B cell (primary cell): ENCODE measurements at regions not wholly inside any gene's neighbourhood (a gene's known extent, or its start where the extent isn't known, plus 50 kb on each side); places are given as distances from the start of the nearest gene placed in this dataset.
A peak's percentile ranks its signal among the peaks of the same experiment; 100 is the strongest.

ENCODE experiments used
- ATAC-seq: fragments of 200-7000 bp; cut with Tn5 transposase; one replicate; pipeline ENCODE4 v1.10.0; 2021; ENCODE audit warnings: low read depth, mild to moderate bottlenecking, moderate number of reproducible peaks, moderate library complexity
- CTCF ChIA-PET: fragments of 350-600 bp; sonication (Branson Sonifier 250); formaldehyde crosslinking; loops from one replicate; lab custom pipeline; 2021; ENCODE audit warnings: antibody characterized with exemption, inconsistent platforms; lab: Charles Lee
- POLR2A ChIA-PET: fragments of 350-600 bp; sonication (Branson Sonifier 250); formaldehyde crosslinking; loops from one replicate; lab custom pipeline; 2021; ENCODE audit warnings: antibody characterized with exemption; lab: Charles Lee
- DNase-seq: peaks from one replicate; pipeline ENCODE4 v3.0.0; 2013
- H2AFZ ChIP-seq: 2 replicates; pipeline ENCODE4 v1.6.1; 2012; ENCODE audit warnings: mild to moderate bottlenecking, low read depth, low read length; ENCODE audit not compliant: insufficient read depth, poor library complexity, severe bottlenecking
- H3K27ac ChIP-seq, 2 donors: 1 replicate in 1 of 2; 2 replicates in 1 of 2; pipeline ENCODE4 v1.5.1; 2012 to 2013; ENCODE audit warnings: low read length in 2 of 2, mild to moderate bottlenecking in 2 of 2, moderate library complexity in 1 of 2
- H3K27me3 ChIP-seq, 4 experiments: fragments of 200-600 bp in 1 of 4; sonication (generic) in 1 of 4; replicated peaks in 1 of 4; 1 replicate in 2 of 4; 2 replicates in 2 of 4; pipeline versions ENCODE4 v1.6.1 to v1.7.0; 2013 to 2016; ENCODE audit warnings: low read length in 3 of 4, mild to moderate bottlenecking in 2 of 4, mixed read lengths in 1 of 4, moderate library complexity in 1 of 4; ENCODE audit not compliant: insufficient read depth in 4 of 4, control insufficient read depth in 3 of 4; ENCODE audit errors: control extremely low read depth in 1 of 4
- H3K36me3 ChIP-seq, 2 experiments: replicated peaks in 1 of 2; 1 replicate in 1 of 2; 2 replicates in 1 of 2; pipeline versions ENCODE4 v1.6.1 to v1.7.1; 2013; ENCODE audit warnings: low read length in 1 of 2; ENCODE audit not compliant: insufficient read depth in 2 of 2, control insufficient read depth in 1 of 2; ENCODE audit errors: control extremely low read depth in 1 of 2, extremely low read depth in 1 of 2
- H3K4me1 ChIP-seq, 2 donors: fragments of 200-600 bp in 1 of 2; sonication (generic) in 1 of 2; 1 replicate in 1 of 2; 2 replicates in 1 of 2; pipeline versions ENCODE4 v1.5.1 to v1.6.1; 2013 to 2017; ENCODE audit warnings: low read length in 2 of 2; ENCODE audit not compliant: control insufficient read depth in 2 of 2, insufficient read depth in 2 of 2
- H3K4me2 ChIP-seq: replicated peaks from 2 replicates; pipeline ENCODE3; 2012; ENCODE audit warnings: mild to moderate bottlenecking, low read depth, low read length; ENCODE audit not compliant: poor library complexity, severe bottlenecking
- H3K4me3 ChIP-seq, 5 experiments: fragments of 200-600 bp in 1 of 5; sonication (generic) in 1 of 5; 1 replicate in 3 of 5; 2 replicates in 2 of 5; pipeline versions ENCODE4 v1.5.1 to v1.7.0; 2011 to 2016; ENCODE audit warnings: low read length in 4 of 5, mild to moderate bottlenecking in 4 of 5, low read depth in 2 of 5, control low read depth in 1 of 5, moderate library complexity in 1 of 5; ENCODE audit not compliant: insufficient read depth in 1 of 5; ENCODE audit errors: control extremely low read depth in 1 of 5, extremely low read depth in 1 of 5
- H3K79me2 ChIP-seq: fragments of 200-600 bp; sonication (generic); one replicate; pipeline ENCODE4 v1.6.0; 2016; ENCODE audit warnings: low read length; ENCODE audit not compliant: control insufficient read depth, insufficient read depth
- H3K9ac ChIP-seq: fragments of 200-600 bp; sonication (generic); 2 replicates; pipeline ENCODE4 v1.6.1; 2017; ENCODE audit warnings: mild to moderate bottlenecking, low read length, moderate library complexity
- H3K9me3 ChIP-seq, 3 donors: one replicate each; pipeline versions ENCODE4 v1.6.1 to v1.7.1; 2013; ENCODE audit warnings: low read length in 2 of 3; ENCODE audit not compliant: control insufficient read depth in 2 of 3, insufficient read depth in 1 of 3; ENCODE audit errors: control extremely low read depth in 1 of 3
- H4K20me1 ChIP-seq: 2 replicates; pipeline ENCODE4 v1.6.0; 2012; ENCODE audit warnings: mild to moderate bottlenecking, low read length; ENCODE audit not compliant: insufficient read depth, control insufficient read depth, poor library complexity, severe bottlenecking
- H3K27ac Mint-ChIP-seq: one replicate; pipeline ENCODE4 v1.8.0; 2021; ENCODE audit warnings: mixed read lengths
- H3K27me3 Mint-ChIP-seq: one replicate; pipeline ENCODE4 v1.8.0; 2021; ENCODE audit warnings: mixed read lengths
- H3K4me1 Mint-ChIP-seq: one replicate; pipeline ENCODE4 v1.8.0; 2021; ENCODE audit warnings: mixed read lengths
- H3K4me3 Mint-ChIP-seq: one replicate; pipeline ENCODE4 v1.8.0; 2021; ENCODE audit warnings: mixed read lengths
- H3K9me3 Mint-ChIP-seq: one replicate; pipeline ENCODE4 v1.8.0; 2022; ENCODE audit warnings: mixed read lengths; ENCODE audit not compliant: insufficient read depth
- CTCF ChIP-seq: fragments of 200-600 bp; IDR thresholded peaks from one replicate; pipeline ENCODE4 v1.8.0; 2022; ENCODE audit warnings: antibody characterized with exemption, mild to moderate bottlenecking
- EZH2 ChIP-seq: IDR thresholded peaks from 2 replicates; pipeline ENCODE4 v1.6.1; 2012; ENCODE audit warnings: borderline replicate concordance, low read depth, mild to moderate bottlenecking, moderate library complexity, low read length; ENCODE audit not compliant: insufficient read depth, poor library complexity, severe bottlenecking
- WGBS: methylation state at CpG from one replicate; pipeline ENCODE4 v1.1.5; 2013; ENCODE audit warnings: missing lambda C conversion rate; ENCODE audit not compliant: insufficient coverage; 5-methylcytosine and 5-hydroxymethylcytosine counted together
- intact Hi-C: fragments of 100-400 bp; cut with micrococcal nuclease; formaldehyde crosslinking; loops from one replicate; pipeline ENCODE4 v1.10.0; 2022

- intact Hi-C loops: no loop called here
- no peak for DNase-seq
- no peak overlapping the region for H2AFZ ChIP-seq
- Mint-ChIP-seq H3K27me3 (no peaks in the 10 kb centered on the region), H3K4me3 (no peak overlapping the region), H3K9me3 (no peaks in the 10 kb centered on the region), H3K27ac (no peak overlapping the region), H3K4me1 (no peaks in the 10 kb centered on the region)
- peaks cover 0 to 3% (median 1%) of the 10 kb centered on the region in 4 experiments for H3K27me3 ChIP-seq
- H3K4me3 ChIP-seq: no peak overlapping the region
- WGBS: 100% methylated on average over 2 of the region's 4 CpGs
- peaks cover 0 to 8% (median 0%) of the 10 kb centered on the region in 3 donors for H3K9me3 ChIP-seq
- H3K4me1 ChIP-seq: no peaks in the 10 kb centered on the region
- TF ChIP-seq CTCF (no peak), EZH2 (no peak)
- H3K79me2 ChIP-seq: no peaks in the 10 kb centered on the region
- POLR2A ChIA-PET: no interaction called here
- no peak for ATAC-seq
- no peak overlapping the region for H3K4me2 ChIP-seq
- H4K20me1 ChIP-seq: no peaks in the 10 kb centered on the region
- no peaks in the 10 kb centered on the region for H3K36me3 ChIP-seq
- H3K9ac ChIP-seq: no peak overlapping the region
- CTCF ChIA-PET: no interaction called here
- no peak overlapping the region for H3K27ac ChIP-seq
These were observed 73.0 kb upstream of the MRPS6 start for GRCh38 chr21:34000375-34000774.

GRCh38 chr21:33998809-33999208, 74.6 kb upstream of the MRPS6 start:
- peaks cover 5% of the 10 kb centered on the region in 2 donors for H3K4me1 ChIP-seq
- ChIA-PET POLR2A (interaction anchor here (1.7 kb wide), 1 partner anchor 51 kb away, joined by 3 read pairs; no protein-coding TSS in a partner anchor), CTCF (no interaction called here)
- DNase-seq (no peak), ATAC-seq (no peak)
- H3K9ac ChIP-seq: no peak overlapping the region
- H3K4me3 ChIP-seq: no peak overlapping the region
- H3K79me2 ChIP-seq: no peaks in the 10 kb centered on the region
- no peaks in the 10 kb centered on the region for H4K20me1 ChIP-seq
- H3K27ac Mint-ChIP-seq: peak overlapping the region; percentile 12
- no peak overlapping the region for H3K27ac ChIP-seq
- intact Hi-C loops: no loop called here
- H3K27me3 Mint-ChIP-seq: no peaks in the 10 kb centered on the region
- no peaks in the 10 kb centered on the region for H3K36me3 ChIP-seq
- H3K9me3 Mint-ChIP-seq: peaks cover under 1% of the 10 kb centered on the region
- no peaks in the 10 kb centered on the region for H3K27me3 ChIP-seq
- peaks cover 0 to 10% (median 0%) of the 10 kb centered on the region in 3 donors for H3K9me3 ChIP-seq
- H3K4me2 ChIP-seq: no peak overlapping the region
- H3K4me1 Mint-ChIP-seq: peaks cover 6% of the 10 kb centered on the region
- 99% methylated on average over 7 of the region's 8 CpGs for WGBS
- H2AFZ ChIP-seq: no peak overlapping the region
- no peak overlapping the region for H3K4me3 Mint-ChIP-seq
- TF ChIP-seq EZH2 (no peak), CTCF (no peak)
